Gastrocnemius medialis (tissue), 4 donors: ENCODE measurements at regions not wholly inside any gene's neighbourhood (a gene's known extent, or its start where the extent isn't known, plus 50 kb on each side); places are given as distances from the start of the nearest gene placed in this dataset.

Experiments used
- POLR2A ChIP-seq, 2 donors: fragments of 450-650 bp; IDR thresholded peaks; one replicate each; pipeline ENCODE4 v1.6.1; 2017; ENCODE audit warnings: antibody characterized with exemption in 2 of 2, mild to moderate bottlenecking in 2 of 2, moderate library complexity in 2 of 2
- TF ChIP-seq, protein P1 (sequence below), 5 experiments: fragments of 450-650 bp in 3 of 5; fragments of 200-600 bp in 2 of 5; sonication (generic) in 2 of 5; IDR thresholded peaks in 4 of 5; conservative IDR thresholded peaks in 1 of 5; 1 replicate in 4 of 5; 2 replicates in 1 of 5; pipeline ENCODE4 v1.5.1; 2016 to 2019; ENCODE audit warnings: antibody characterized with exemption in 5 of 5, mild to moderate bottlenecking in 3 of 5, moderate library complexity in 3 of 5

DNA sequence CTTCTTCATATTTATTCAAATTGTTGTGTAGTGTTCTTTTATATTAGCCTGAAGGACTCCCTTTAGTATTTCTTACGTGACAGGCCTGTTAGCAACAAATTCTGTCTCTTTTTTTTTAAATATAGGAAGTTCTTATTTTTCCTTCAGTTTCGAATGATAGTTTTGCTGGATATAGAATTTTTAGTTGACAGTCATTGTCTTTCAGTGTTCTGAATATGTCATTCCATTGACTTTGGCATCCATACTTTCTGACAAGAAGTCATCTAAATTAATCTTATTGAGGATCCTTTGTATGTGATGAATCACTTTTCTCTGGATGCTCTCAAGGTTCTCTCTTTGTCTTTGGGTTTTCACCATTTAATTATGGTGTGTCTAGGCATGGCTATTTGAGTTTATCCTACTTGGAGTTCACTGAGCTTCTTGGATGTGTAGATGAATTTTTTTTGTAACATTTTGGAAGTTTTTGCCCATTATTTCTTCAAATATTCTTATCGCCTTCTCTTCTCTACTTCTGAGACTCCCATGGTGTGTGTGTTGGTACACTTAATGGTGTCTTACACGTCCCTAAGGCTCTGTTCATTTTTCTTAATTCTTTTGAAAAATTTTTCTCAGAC, 82.5 kb upstream of the GTSF1L start:
- no peak for TF ChIP-seq POLR2A (IDR thresholded peaks at IDR 0.05)
- TF ChIP-seq, protein P1, sequence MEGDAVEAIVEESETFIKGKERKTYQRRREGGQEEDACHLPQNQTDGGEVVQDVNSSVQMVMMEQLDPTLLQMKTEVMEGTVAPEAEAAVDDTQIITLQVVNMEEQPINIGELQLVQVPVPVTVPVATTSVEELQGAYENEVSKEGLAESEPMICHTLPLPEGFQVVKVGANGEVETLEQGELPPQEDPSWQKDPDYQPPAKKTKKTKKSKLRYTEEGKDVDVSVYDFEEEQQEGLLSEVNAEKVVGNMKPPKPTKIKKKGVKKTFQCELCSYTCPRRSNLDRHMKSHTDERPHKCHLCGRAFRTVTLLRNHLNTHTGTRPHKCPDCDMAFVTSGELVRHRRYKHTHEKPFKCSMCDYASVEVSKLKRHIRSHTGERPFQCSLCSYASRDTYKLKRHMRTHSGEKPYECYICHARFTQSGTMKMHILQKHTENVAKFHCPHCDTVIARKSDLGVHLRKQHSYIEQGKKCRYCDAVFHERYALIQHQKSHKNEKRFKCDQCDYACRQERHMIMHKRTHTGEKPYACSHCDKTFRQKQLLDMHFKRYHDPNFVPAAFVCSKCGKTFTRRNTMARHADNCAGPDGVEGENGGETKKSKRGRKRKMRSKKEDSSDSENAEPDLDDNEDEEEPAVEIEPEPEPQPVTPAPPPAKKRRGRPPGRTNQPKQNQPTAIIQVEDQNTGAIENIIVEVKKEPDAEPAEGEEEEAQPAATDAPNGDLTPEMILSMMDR (IDR thresholded peaks at IDR 0.05 in 4 of 5, conservative IDR thresholded peaks at IDR 0.05 in 1 of 5): no peak
